ENCODE measurements at regions not wholly inside any gene's neighbourhood (a gene's known extent, or its start where the extent isn't known, plus 50 kb on each side); places are given as distances from the start of the nearest gene placed in this dataset.

GRCh38 chr19:27777242-27777641 is 1435.7 kb downstream of the UQCRFS1 start:
- TF ChIP-seq CTCF (IDR thresholded peaks at IDR 0.05) (no peak), POLR2A (IDR thresholded peaks at IDR 0.05) (no peak)
